Adipocyte (in vitro differentiated cells): ENCODE measurements at regions not wholly inside any gene's neighbourhood (a gene's known extent, or its start where the extent isn't known, plus 50 kb on each side); places are given as distances from the start of the nearest gene placed in this dataset.

ENCODE experiments used
- DNase-seq: peaks from one replicate; pipeline ENCODE4 v3.0.0-alpha.2; 2015; ENCODE audit warnings: low read depth
- H3K27me3 ChIP-seq: replicated peaks from 2 replicates; pipeline ENCODE4 v1.7.0; 2013; ENCODE audit warnings: mild to moderate bottlenecking, low read length, moderate library complexity; ENCODE audit not compliant: control insufficient read depth, insufficient read depth
- H3K36me3 ChIP-seq: 2 replicates; pipeline ENCODE4 v1.7.0; 2013; ENCODE audit warnings: low read length, mild to moderate bottlenecking, moderate library complexity; ENCODE audit not compliant: control insufficient read depth, insufficient read depth, severe bottlenecking
- H3K4me1 ChIP-seq: 2 replicates; pipeline ENCODE4 v1.7.0; 2013; ENCODE audit warnings: mild to moderate bottlenecking, low read length, moderate library complexity; ENCODE audit not compliant: control insufficient read depth, insufficient read depth
- H3K4me3 ChIP-seq: 2 replicates; pipeline ENCODE4 v1.7.0; 2013; ENCODE audit warnings: mild to moderate bottlenecking, low read length, moderate library complexity
- H3K9ac ChIP-seq: 2 replicates; pipeline ENCODE4 v1.7.0; 2013; ENCODE audit warnings: mild to moderate bottlenecking, low read length, moderate library complexity
- H3K9me3 ChIP-seq: 2 replicates; pipeline ENCODE4 v1.7.0; 2013; ENCODE audit warnings: mild to moderate bottlenecking, low read length, moderate library complexity; ENCODE audit not compliant: control insufficient read depth

DNA sequence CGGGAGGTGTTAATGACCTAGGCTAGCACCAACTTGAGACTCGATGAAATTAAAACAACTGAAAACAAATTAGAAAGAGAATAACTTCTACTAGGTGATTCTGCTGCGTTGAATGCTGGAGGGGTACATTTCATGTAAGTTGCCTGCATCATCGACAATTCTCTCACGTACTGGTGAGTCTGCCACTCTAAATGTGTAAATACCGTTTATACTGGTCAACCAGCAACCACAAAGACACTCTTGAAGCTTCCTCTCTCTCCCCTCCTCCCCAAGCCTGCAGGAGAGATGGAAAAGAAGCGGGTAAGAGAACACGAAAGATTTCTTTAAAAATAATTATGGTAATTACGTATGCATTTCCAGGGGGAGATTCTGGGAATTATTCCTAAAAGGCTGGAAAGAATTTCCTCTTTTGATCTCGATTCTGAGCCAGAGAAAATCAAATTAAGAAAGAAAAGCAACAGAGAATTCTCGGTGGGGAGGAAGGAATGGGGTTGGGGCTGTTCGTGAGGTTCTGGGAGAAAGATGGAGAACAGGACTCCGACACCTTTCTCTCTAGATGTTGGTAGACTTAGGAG, 68.6 kb upstream of the MRTFB start:
- no peaks in the 10 kb centered on the region for H3K9me3 ChIP-seq
- peaks cover 24% of the 10 kb centered on the region for H3K4me1 ChIP-seq
- H3K9ac ChIP-seq, result peak overlapping the region; percentile 73
- no peak for DNase-seq
- no peaks in the 10 kb centered on the region for H3K36me3 ChIP-seq
- H3K4me3 ChIP-seq, result peak overlapping the region; percentile 81
- no peaks in the 10 kb centered on the region for H3K27me3 ChIP-seq

DNA sequence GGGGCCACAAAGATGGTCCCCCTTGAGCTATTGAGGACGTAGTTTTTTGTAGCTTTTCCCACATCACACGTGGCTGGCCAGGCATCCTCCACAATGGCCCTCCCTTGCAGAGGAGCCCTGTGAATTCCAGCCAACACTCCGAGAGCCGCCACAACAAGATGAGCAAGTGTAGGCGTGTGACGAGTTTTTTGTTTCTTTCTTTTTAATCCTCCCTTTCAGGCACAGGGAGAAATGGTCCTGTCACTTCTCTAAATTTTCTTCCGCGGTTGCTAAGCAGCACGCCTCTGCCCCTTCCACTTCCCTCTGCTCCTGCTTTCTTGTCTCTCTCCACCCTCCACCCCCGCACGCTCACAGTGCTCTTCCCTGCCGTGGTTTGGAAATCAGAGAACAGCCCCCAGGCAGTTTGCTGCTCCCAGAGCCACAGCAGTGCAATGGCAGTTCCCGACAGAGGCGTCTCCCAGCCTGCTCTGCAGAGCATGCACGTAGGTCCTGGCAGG, 68.0 kb upstream of the MRTFB start:
- H3K9me3 ChIP-seq, result no peaks in the 10 kb centered on the region
- H3K36me3 ChIP-seq, result no peaks in the 10 kb centered on the region
- peak overlapping the region; percentile 73 for H3K9ac ChIP-seq
- peak; percentile 93 for DNase-seq
- H3K4me1 ChIP-seq, result peaks cover 24% of the 10 kb centered on the region
- H3K27me3 ChIP-seq, result no peaks in the 10 kb centered on the region
- peak overlapping the region; percentile 81 for H3K4me3 ChIP-seq

DNA sequence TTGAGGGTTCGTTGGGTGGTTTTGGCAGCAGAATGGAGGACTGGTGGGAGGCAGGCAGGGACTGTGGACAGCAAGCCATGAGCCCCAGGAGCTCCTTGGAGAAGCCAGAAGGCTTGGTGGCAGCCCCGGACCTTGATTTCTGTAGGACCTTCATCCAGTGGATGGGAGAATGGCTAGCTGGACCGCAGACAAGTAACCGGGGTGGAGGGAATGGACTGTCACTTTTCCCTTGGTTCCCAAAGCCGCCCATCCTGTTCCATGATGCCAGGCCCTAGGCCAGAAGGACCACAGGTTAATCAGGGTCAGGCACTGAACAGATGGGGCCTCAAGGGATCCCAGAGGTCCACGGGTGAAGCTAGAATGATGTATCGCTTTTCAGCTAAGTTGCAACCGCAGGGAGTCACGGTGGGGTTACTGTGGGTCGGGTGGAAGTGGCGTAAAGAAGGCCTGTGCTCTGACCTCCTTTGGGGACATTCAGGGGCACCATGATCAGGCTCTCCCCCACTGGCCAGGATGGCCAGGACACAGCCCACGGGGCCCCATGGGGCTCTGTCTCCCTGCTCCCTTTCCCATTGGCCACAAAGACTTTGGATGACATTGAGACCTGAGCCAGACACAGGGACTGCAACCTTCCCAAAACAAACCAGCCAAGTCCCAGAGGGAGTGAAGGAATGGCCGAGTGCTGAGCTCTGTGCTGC, 66.9 kb upstream of the MRTFB start:
- no peaks in the 10 kb centered on the region for H3K36me3 ChIP-seq
- no peak overlapping the region for H3K4me3 ChIP-seq
- H3K9ac ChIP-seq, result peak overlapping the region; percentile 73
- H3K4me1 ChIP-seq, result peaks cover 24% of the 10 kb centered on the region
- no peak for DNase-seq
- no peaks in the 10 kb centered on the region for H3K9me3 ChIP-seq
- no peaks in the 10 kb centered on the region for H3K27me3 ChIP-seq

DNA sequence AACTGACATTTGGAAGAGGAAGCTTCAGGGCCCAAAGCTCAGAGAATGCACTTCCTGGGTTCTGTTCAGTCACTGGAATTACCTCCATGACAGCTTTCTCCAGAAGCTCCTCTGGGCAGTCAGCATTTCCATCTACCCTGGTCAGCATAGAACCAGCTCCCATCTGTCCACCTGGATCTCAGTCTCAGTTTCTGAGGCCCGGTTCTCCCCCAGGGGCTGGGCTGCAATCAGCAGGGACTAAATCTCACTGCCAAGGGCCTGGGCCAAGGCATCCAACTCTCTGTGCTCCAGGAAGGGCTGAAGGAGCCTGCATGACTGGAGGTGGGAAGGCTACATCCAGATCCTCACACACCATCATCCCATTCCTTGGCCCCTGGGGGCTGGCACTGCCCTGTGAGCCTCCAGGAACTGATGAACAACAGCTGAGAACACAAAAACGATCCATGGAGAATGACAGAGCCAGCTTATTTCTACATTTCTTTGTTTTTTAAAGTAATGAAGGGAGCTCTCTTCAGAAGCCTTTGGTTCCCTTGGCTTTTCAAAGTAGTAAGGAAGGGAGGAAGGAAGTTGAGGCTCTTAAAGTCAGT, 66.3 kb upstream of the MRTFB start:
- H3K4me3 ChIP-seq, result no peak overlapping the region
- H3K27me3 ChIP-seq, result no peaks in the 10 kb centered on the region
- peak overlapping the region; percentile 12 for H3K9ac ChIP-seq
- DNase-seq, result peak; percentile 56
- no peaks in the 10 kb centered on the region for H3K9me3 ChIP-seq
- no peaks in the 10 kb centered on the region for H3K36me3 ChIP-seq
- H3K4me1 ChIP-seq, result peaks cover 24% of the 10 kb centered on the region

DNA sequence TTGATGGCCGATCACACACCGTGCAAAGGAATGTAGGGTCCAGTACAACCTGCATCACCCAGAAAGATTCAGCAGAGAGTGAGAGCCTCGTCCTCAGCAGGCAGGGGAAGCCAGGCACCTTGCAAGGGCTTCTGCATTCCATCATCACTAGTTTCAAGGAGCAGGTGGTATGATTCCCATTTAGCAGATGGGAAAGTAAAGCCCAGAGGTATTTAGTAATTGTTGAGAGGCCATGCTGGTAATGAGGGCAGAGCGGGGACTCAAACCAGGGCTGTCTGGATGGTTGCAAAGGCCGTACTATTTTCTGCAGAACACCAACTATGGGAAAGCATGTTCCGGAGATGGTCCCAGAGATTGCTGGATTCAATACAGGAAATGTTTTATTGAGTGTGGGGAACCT, 65.8 kb upstream of the MRTFB start:
- peaks cover 24% of the 10 kb centered on the region for H3K4me1 ChIP-seq
- no peaks in the 10 kb centered on the region for H3K9me3 ChIP-seq
- H3K4me3 ChIP-seq, result no peak overlapping the region
- H3K27me3 ChIP-seq, result no peaks in the 10 kb centered on the region
- H3K36me3 ChIP-seq, result no peaks in the 10 kb centered on the region
- DNase-seq, result no peak
- peak overlapping the region; percentile 12 for H3K9ac ChIP-seq

DNA sequence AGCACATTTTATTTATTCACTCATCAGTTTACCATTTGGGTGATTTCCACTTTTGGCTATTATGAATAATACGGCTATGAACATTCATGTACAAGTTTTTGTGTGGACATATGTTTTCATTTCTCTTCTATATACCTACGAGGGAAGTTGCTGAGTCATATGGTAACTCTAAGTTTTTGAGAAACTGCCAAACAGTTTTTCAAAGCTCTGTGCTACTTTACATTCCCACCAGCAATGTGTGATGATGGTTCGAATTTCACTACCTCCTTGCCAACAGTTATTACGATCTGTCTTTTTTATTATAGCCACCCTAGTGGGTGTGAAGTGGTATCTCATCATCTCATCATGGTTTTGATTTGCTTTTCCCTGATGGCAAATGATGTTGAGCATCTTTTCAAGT, 63.7 kb upstream of the MRTFB start:
- DNase-seq, result peak; percentile 87
- no peak overlapping the region for H3K9ac ChIP-seq
- no peaks in the 10 kb centered on the region for H3K27me3 ChIP-seq
- H3K4me3 ChIP-seq, result no peak overlapping the region
- no peaks in the 10 kb centered on the region for H3K9me3 ChIP-seq
- H3K36me3 ChIP-seq, result no peaks in the 10 kb centered on the region
- H3K4me1 ChIP-seq, result peaks cover 35% of the 10 kb centered on the region

DNA sequence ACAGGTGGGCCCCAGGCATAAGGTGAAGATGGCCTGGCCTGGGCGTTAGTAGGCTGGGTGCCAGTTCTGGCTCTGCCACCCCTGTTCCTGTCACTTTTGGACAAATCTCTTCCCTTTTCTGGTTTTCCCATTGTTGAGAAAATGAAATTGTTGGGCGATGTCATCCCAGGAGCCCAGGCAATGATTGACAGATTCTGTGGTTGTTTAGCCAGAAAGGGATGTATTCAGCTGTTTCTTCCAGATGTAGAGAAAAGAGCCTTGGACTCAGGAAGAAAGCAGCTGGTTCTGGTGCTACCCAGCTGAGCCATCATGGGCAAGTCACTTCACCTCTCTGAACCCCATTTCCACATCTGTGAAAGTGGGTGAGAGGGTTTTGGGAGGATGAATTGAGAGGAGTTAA, 60.1 kb upstream of the MRTFB start:
- Histone ChIP-seq H3K4me3 (no peak overlapping the region), H3K9ac (no peak overlapping the region), H3K36me3 (no peaks in the 10 kb centered on the region)

DNA sequence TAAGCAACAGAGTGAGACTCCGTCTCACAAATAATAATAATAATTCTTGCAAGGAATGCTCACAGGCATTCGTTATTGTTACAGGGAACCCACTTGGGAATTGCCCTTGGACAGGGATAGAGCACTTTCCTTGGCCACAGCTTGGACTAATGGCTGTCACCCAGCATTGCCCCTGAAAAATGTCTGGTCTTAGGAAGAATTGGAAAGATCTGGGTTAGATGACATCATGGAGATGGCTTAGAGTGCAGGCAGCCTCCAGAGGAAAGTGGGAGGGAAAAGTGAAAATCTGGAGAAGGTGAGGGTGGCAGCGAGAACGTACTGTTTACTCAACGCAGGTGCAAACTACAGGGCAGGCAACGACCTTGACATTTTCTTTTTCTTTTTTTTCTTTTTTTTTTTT, 59.3 kb upstream of the MRTFB start:
- no peak overlapping the region for H3K4me3 ChIP-seq
- no peaks in the 10 kb centered on the region for H3K9me3 ChIP-seq
- no peaks in the 10 kb centered on the region for H3K36me3 ChIP-seq

More for the DNA sequence above, 60.1 kb upstream of the MRTFB start:
- Histone ChIP-seq H3K4me1 (peaks cover 44% of the 10 kb centered on the region), H3K9me3 (no peaks in the 10 kb centered on the region), H3K27me3 (no peaks in the 10 kb centered on the region)
- no peak for DNase-seq

DNA sequence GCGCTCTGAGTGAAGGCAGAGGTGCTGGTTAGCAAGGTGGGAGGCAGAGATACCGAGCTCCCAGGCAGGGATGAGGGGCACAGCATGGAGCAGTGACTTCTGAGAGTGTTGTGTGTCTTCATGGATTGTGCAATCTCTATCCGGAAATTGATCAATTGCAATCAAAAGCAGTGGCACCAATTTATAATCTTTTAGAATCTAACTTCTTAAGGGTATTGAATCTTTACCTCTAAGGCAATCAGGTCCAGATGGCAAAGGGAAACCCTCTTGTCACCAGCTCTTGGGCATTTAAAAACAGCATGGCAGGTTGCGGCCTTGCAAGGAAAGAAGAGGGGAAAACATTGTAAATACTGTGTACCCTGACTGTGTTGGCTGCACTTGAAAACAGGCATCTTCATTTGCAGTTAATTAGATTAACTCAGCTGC, 58.0 kb upstream of the MRTFB start:
- DNase-seq, result no peak
- Histone ChIP-seq H3K4me1 (peaks cover 49% of the 10 kb centered on the region), H3K36me3 (no peaks in the 10 kb centered on the region), H3K9ac (peak overlapping the region; percentile 77), H3K9me3 (no peaks in the 10 kb centered on the region), H3K4me3 (peak overlapping the region; percentile 53), H3K27me3 (no peaks in the 10 kb centered on the region)

More for the DNA sequence above, 59.3 kb upstream of the MRTFB start:
- H3K9ac ChIP-seq, result no peak overlapping the region
- no peak for DNase-seq
- H3K27me3 ChIP-seq, result no peaks in the 10 kb centered on the region
- peaks cover 49% of the 10 kb centered on the region for H3K4me1 ChIP-seq

DNA sequence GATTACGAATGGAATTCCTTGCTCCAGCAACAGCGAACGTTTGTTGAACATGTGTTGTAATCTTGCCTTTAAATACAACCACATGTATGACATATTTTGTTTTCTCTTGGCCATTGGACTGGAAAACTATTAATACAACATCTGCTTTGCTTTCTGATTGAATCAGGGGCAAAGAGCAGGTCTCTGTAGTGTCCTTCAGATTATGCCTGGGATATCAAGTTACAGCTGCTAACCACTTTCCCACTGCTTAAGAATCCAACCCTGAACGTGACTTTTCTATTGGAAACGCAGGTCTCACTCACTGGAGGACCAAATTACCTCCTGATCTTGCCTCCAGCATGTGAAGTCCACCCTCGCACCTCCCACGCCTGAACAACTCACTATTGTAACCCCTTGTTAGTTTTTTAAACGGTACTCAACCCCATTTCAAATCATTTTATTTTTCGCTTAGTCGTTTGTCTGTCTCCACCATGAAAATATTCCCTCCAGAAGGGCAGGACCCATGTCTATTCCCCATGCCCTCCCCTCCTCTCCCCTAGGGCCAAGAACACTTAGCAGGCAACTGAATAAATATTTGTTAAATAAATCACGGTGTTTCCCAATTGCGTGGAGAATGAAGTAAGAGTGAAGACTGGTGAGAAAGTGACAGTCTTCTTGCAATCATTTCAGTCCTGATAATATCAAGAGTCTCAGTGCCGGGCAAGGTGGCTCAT, 57.4 kb upstream of the MRTFB start:
- peak; percentile 96 for DNase-seq
- Histone ChIP-seq H3K4me1 (peaks cover 49% of the 10 kb centered on the region), H3K4me3 (peak overlapping the region; percentile 53), H3K9me3 (no peaks in the 10 kb centered on the region), H3K9ac (peak overlapping the region; percentile 77), H3K36me3 (no peaks in the 10 kb centered on the region), H3K27me3 (no peaks in the 10 kb centered on the region)

DNA sequence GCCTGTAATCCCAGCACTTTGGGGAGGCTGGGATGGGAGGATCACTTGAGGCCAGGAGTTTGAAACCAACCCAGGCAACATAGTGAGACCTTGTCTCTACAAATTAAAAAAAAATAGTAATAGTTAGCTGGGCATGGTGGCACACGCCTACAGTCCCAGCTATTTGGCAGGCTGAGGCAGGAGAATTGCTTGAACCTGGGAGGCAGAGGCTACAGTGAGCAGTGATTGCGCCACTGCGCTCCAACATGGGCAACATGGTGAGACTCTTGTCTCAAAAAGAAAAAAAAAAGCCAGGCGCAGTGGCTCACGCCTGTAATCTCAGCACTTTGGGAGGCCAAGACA, 56.9 kb upstream of the MRTFB start:
- Histone ChIP-seq H3K9me3 (no peaks in the 10 kb centered on the region), H3K36me3 (no peaks in the 10 kb centered on the region)
- DNase-seq, result no peak

More for the DNA sequence above, 56.9 kb upstream of the MRTFB start:
- Histone ChIP-seq H3K9ac (peak overlapping the region; percentile 77), H3K4me1 (peaks cover 49% of the 10 kb centered on the region), H3K4me3 (peak overlapping the region; percentile 53), H3K27me3 (no peaks in the 10 kb centered on the region)
